Neural progenitor cell (in vitro differentiated cells): ENCODE measurements at regions not wholly inside any gene's neighbourhood (a gene's known extent, or its start where the extent isn't known, plus 50 kb on each side); places are given as distances from the start of the nearest gene placed in this dataset.

Experiments
- EZH2 ChIP-seq: fragments of 200-600 bp; sonication (generic); IDR thresholded peaks from 2 replicates; pipeline ENCODE4 v1.6.1; 2017; ENCODE audit warnings: antibody characterized with exemption, mild to moderate bottlenecking, moderate library complexity
- EZH2phosphoT487 ChIP-seq: fragments of 200-600 bp; sonication (generic); IDR thresholded peaks from 2 replicates; pipeline ENCODE4 v1.6.1; 2017; ENCODE audit warnings: antibody characterized with exemption
- TF ChIP-seq, protein P1 (sequence below): fragments of 200-600 bp; sonication (generic); IDR thresholded peaks from 2 replicates; pipeline ENCODE4 v1.5.1; 2017; ENCODE audit warnings: antibody characterized with exemption, mild to moderate bottlenecking

GRCh38 chr15:95528920-95529319, 801.6 kb upstream of the NR2F2 start:
- TF ChIP-seq, protein P1, sequence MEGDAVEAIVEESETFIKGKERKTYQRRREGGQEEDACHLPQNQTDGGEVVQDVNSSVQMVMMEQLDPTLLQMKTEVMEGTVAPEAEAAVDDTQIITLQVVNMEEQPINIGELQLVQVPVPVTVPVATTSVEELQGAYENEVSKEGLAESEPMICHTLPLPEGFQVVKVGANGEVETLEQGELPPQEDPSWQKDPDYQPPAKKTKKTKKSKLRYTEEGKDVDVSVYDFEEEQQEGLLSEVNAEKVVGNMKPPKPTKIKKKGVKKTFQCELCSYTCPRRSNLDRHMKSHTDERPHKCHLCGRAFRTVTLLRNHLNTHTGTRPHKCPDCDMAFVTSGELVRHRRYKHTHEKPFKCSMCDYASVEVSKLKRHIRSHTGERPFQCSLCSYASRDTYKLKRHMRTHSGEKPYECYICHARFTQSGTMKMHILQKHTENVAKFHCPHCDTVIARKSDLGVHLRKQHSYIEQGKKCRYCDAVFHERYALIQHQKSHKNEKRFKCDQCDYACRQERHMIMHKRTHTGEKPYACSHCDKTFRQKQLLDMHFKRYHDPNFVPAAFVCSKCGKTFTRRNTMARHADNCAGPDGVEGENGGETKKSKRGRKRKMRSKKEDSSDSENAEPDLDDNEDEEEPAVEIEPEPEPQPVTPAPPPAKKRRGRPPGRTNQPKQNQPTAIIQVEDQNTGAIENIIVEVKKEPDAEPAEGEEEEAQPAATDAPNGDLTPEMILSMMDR, result no peak
- TF ChIP-seq EZH2 (no peak), EZH2phosphoT487 (no peak)
